Stimulated activated CD4-positive, alpha-beta T cell treated with anti-CD3 and anti-CD28 coated beads, TNF-alpha, amount 100 ng/mL, for 1 hour (primary cell): ENCODE measurements at regions not wholly inside any gene's neighbourhood (a gene's known extent, or its start where the extent isn't known, plus 50 kb on each side); places are given as distances from the start of the nearest gene placed in this dataset.
"Not testable (repeated sequence)": the region's sequence is repeated elsewhere in the genome, so short reads cannot be mapped to it uniquely, and the experiment has no call there.

ENCODE experiments used
- DNase-seq, 3 donors: peaks; one replicate each; pipeline ENCODE4 v3.0.0-alpha.2; 2020; ENCODE audit warnings: low read depth in 3 of 3, low spot score in 1 of 3

GRCh38 chr5:90287036-90287435 lies 122.5 kb downstream of the CETN3 start:
- DNase-seq, result no peak

- no peak for DNase-seq
Measured at GRCh38 chr5:90285581-90285980, 124.0 kb downstream of the CETN3 start.

DNA sequence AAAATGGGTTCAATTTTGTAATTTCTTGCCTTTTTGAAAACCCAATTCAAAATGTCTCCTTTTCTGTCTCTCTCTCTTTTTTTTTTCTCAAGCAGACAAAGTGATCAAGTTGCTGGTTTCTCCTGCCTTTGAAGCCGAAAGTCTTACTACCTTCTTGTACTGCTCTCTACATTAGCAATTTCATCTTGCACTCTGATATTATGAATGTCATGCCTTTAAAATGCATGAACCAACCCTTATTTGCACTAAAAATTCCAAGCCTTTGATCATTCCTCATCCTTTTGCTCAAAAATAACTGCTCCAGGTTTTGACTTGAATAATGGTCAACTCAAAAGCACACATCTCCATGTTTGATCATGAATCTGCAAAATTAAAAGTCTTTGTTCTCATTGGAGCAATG lies 125.2 kb downstream of the CETN3 start:
- no peak for DNase-seq

- no peak for DNase-seq
Measured at GRCh38 chr5:90279091-90279490, 130.5 kb downstream of the CETN3 start.

GRCh38 chr5:90274216-90274615 lies 135.3 kb downstream of the CETN3 start:
- no peak for DNase-seq

- DNase-seq, result no peak
Measured at GRCh38 chr5:90267646-90268045, 141.9 kb downstream of the CETN3 start.

DNA sequence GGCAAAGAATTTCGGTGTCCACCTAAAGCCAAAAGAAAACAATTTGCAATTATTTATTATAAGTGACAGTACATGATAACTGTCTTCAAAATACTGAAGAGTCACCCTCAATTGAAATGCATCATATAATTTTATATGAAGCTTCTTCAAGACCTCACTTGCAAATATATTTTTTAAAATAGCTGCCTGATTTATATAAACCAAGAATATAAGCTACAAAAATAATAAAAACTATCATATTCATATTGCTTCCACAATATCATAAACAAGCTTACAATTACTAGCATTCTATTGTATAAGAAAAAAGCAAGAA lies 144.1 kb downstream of the CETN3 start:
- no peak for DNase-seq

GRCh38 chr5:90264689-90265544 lies 144.6 kb downstream of the CETN3 start:
- peak in 1 of 3 donors; percentile 16 for DNase-seq

GRCh38 chr5:90263102-90263820 lies 146.3 kb downstream of the CETN3 start:
- no peak for DNase-seq

GRCh38 chr5:90251447-90251846 lies 158.1 kb downstream of the CETN3 start:
- DNase-seq, result no peak

GRCh38 chr5:90248640-90249039 lies 160.9 kb downstream of the CETN3 start:
- DNase-seq, result no peak

- DNase-seq, result not testable (repeated sequence)
Measured at GRCh38 chr5:90243848-90244247, 165.7 kb downstream of the CETN3 start.

DNA sequence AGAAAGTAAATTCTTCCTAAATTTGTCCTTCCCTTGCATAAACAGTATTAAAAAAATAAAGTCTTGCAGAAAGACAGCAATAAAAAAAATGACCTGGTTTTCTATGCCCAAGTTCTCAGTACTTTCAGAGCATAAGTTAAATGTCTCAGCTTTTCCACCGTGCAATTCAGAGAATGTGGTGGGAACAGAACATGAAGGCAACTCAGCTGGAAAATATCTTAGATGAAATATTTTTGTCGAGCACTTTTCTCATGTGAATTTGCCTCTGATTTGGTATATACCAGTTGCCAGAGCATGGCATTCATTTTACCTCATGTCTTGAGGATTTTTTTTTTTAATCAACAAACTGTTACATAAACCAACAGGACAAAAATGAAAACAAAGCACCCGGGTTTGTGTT lies 176.1 kb downstream of the CETN3 start:
- no peak for DNase-seq

DNA sequence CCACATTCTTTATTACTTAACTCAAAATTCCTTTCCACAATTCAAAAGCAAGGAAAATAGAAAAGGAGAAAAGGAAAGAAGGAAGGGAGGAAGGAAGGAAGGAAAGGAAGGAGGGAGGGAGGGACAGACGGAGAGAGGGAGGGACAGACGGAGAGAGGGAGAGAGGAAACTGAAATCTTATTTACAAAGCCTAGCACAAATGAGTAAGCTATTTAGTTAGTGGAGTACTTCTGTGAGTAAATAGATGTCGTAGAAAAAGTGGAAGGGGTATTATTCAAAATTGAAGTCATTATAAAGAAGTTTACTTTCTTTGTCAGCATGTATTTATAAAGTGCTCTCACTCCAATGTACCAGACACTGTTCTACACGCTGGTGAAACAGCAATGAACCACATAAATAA lies 177.9 kb downstream of the CETN3 start:
- no peak for DNase-seq

- DNase-seq, result no peak
Measured at GRCh38 chr5:90227683-90228082, 181.9 kb downstream of the CETN3 start.

GRCh38 chr5:90226433-90227099 lies 183.0 kb downstream of the CETN3 start:
- DNase-seq, result no peak

GRCh38 chr5:90224342-90224741 lies 185.2 kb downstream of the CETN3 start:
- no peak for DNase-seq

- no peak for DNase-seq
Measured at GRCh38 chr5:90223756-90224155, 185.8 kb downstream of the CETN3 start.

GRCh38 chr5:90221951-90222350 lies 187.6 kb downstream of the CETN3 start:
- DNase-seq, result no peak

GRCh38 chr5:90220554-90220953 lies 189.0 kb downstream of the CETN3 start:
- DNase-seq, result no peak

DNA sequence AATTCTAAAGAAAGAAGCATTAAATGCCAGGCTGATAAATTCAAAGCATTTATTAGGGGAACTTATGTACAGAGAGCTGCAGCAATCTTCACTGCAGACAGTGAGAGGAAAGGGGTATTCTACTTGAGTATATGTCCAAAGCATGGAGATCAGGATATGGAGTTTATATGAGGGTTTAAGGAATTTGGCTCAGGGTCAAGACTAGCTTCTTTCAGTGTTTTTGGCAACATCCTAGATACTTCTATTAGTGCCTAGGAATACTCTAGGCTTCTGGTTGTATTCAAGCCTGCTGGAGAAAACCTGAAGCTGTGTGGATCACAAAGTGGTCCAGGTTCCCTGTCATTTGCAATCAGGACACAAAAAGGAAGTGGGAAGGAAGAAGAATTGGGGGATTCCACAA lies 194.6 kb downstream of the CETN3 start:
- DNase-seq, result no peak

DNA sequence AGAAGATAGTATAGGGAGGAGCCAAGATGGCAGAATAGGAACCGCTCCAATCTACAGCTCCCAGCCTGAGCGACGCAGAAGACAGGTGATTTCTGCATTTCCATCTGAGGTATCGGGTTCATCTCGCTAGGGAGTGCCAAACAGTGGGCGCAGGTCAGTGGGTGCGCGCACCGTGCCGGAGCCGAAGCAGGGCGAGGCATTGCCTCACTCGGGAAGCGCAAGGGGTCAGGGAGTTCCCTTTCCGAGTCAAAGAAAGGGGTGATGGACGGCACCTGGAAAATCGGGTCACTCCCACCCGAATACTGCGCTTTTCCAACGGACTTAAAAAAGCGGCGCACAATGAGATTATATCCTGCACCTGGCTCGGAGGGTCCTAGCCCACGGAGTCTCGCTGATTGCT lies 201.2 kb downstream of the CETN3 start:
- not testable (repeated sequence) for DNase-seq
